H9 (cell line): ENCODE measurements at regions not wholly inside any gene's neighbourhood (a gene's known extent, or its start where the extent isn't known, plus 50 kb on each side); places are given as distances from the start of the nearest gene placed in this dataset.

ENCODE experiments used
- DNase-seq: peaks from one replicate; pipeline ENCODE4 v3.0.0-alpha.2; 2017
- H2AFZ ChIP-seq: one replicate; pipeline ENCODE4 v1.6.1; 2013; ENCODE audit warnings: mild to moderate bottlenecking, low read length, control low read depth, moderate library complexity
- H2AK5ac ChIP-seq: 2 replicates; pipeline ENCODE4 v1.6.1; 2013; ENCODE audit warnings: low read length, control low read depth, mixed read lengths; ENCODE audit not compliant: insufficient read length
- H2BK120ac ChIP-seq: one replicate; pipeline ENCODE4 v1.6.1; 2013; ENCODE audit warnings: low read depth, mild to moderate bottlenecking, low read length, control low read depth, inconsistent platforms; ENCODE audit not compliant: poor library complexity, severe bottlenecking
- H2BK12ac ChIP-seq: 2 replicates; pipeline ENCODE4 v1.6.1; 2013; ENCODE audit warnings: low read length, control low read depth, mixed read lengths, low read depth; ENCODE audit not compliant: insufficient read length
- H2BK15ac ChIP-seq: 2 replicates; pipeline ENCODE4 v1.6.1; 2013; ENCODE audit warnings: low read depth, low read length, control low read depth
- H2BK20ac ChIP-seq: one replicate; pipeline ENCODE4 v1.6.1; 2013; ENCODE audit warnings: low read depth, mild to moderate bottlenecking, low read length, control low read depth, inconsistent platforms; ENCODE audit not compliant: poor library complexity, severe bottlenecking
- H2BK5ac ChIP-seq: 2 replicates; pipeline ENCODE4 v1.6.1; 2013; ENCODE audit warnings: low read length, control low read depth, mixed read lengths; ENCODE audit not compliant: insufficient read length
- H3K14ac ChIP-seq: 2 replicates; pipeline ENCODE4 v1.6.1; 2013; ENCODE audit warnings: low read length, control low read depth; ENCODE audit not compliant: insufficient read depth
- H3K18ac ChIP-seq: 2 replicates; pipeline ENCODE4 v1.6.1; 2013; ENCODE audit warnings: low read depth, mild to moderate bottlenecking, mixed read lengths, low read length, control low read depth; ENCODE audit not compliant: insufficient read length
- H3K23ac ChIP-seq: 2 replicates; pipeline ENCODE4 v1.6.1; 2013; ENCODE audit warnings: low read length, control low read depth, mixed read lengths, low read depth; ENCODE audit not compliant: insufficient read length
- H3K23me2 ChIP-seq: 2 replicates; pipeline ENCODE4 v1.6.1; 2013; ENCODE audit warnings: low read depth, mild to moderate bottlenecking, mixed read lengths, low read length, control low read depth; ENCODE audit not compliant: insufficient read length, poor library complexity, severe bottlenecking
- H3K27ac ChIP-seq: 2 replicates; pipeline ENCODE4 v1.5.1; 2013; ENCODE audit warnings: low read length, control low read depth, mixed read lengths, low read depth; ENCODE audit not compliant: insufficient read length
- H3K27me3 ChIP-seq: 2 replicates; pipeline ENCODE4 v1.6.1; 2013; ENCODE audit warnings: low read length, control low read depth, inconsistent platforms; ENCODE audit not compliant: insufficient read depth
- H3K4ac ChIP-seq: 2 replicates; pipeline ENCODE4 v1.6.1; 2013; ENCODE audit warnings: low read depth, mild to moderate bottlenecking, control low read depth, inconsistent platforms, low read length, moderate library complexity
- H3K4me1 ChIP-seq: 2 replicates; pipeline ENCODE4 v1.6.1; 2013; ENCODE audit warnings: low read length, control low read depth, inconsistent platforms; ENCODE audit not compliant: insufficient read depth
- H3K4me2 ChIP-seq: 2 replicates; pipeline ENCODE4 v1.6.1; 2013; ENCODE audit warnings: low read length, control low read depth, mixed read lengths; ENCODE audit not compliant: insufficient read length, insufficient read depth
- H3K56ac ChIP-seq: 2 replicates; pipeline ENCODE4 v1.6.1; 2013; ENCODE audit warnings: low read depth, mild to moderate bottlenecking, mixed read lengths, low read length, control low read depth; ENCODE audit not compliant: insufficient read length
- H3K79me1 ChIP-seq: 2 replicates; pipeline ENCODE4 v1.6.1; 2013; ENCODE audit warnings: low read depth, mild to moderate bottlenecking, moderate library complexity, low read length, control low read depth, inconsistent platforms; ENCODE audit not compliant: insufficient read depth, poor library complexity, severe bottlenecking
- H3K79me2 ChIP-seq: 2 replicates; pipeline ENCODE4 v1.6.1; 2013; ENCODE audit warnings: low read length, control low read depth, inconsistent platforms; ENCODE audit not compliant: insufficient read depth
- H3K9ac ChIP-seq: 2 replicates; pipeline ENCODE4 v1.6.1; 2013; ENCODE audit warnings: low read length, control low read depth, mixed read lengths; ENCODE audit not compliant: insufficient read length; ENCODE audit errors: extremely low read depth
- H3K9me3 ChIP-seq: one replicate; pipeline ENCODE4 v1.6.1; 2013; ENCODE audit warnings: low read depth, low read length, inconsistent platforms; ENCODE audit not compliant: control insufficient read depth
- H3T11ph ChIP-seq: one replicate; pipeline ENCODE4 v1.6.1; 2013; ENCODE audit warnings: mild to moderate bottlenecking, low read length, control low read depth, inconsistent platforms
- H4K20me1 ChIP-seq: one replicate; pipeline ENCODE4 v1.6.1; 2013; ENCODE audit not compliant: control insufficient read depth, insufficient read length, insufficient read depth
- H4K5ac ChIP-seq: 2 replicates; pipeline ENCODE4 v1.6.1; 2013; ENCODE audit warnings: low read depth, mild to moderate bottlenecking, mixed read lengths, low read length, control low read depth; ENCODE audit not compliant: insufficient read length
- H4K8ac ChIP-seq: replicated peaks from 2 replicates; pipeline ENCODE4 v1.6.1; 2013; ENCODE audit warnings: low read length, control low read depth, mixed read lengths, low read depth; ENCODE audit not compliant: insufficient read length
- H4K91ac ChIP-seq: 2 replicates; pipeline ENCODE4 v1.6.1; 2013; ENCODE audit warnings: low read depth, mild to moderate bottlenecking, moderate library complexity, mixed read lengths, low read length, control low read depth; ENCODE audit not compliant: insufficient read length
- H3K27ac Mint-ChIP-seq, 3 experiments: 2 replicates in 2 of 3; 3 replicates in 1 of 3; pipeline ENCODE4 v1.8.0; 2020 to 2021; ENCODE audit warnings: mixed read lengths in 3 of 3, mild to moderate bottlenecking in 1 of 3, moderate library complexity in 1 of 3
- H3K27me3 Mint-ChIP-seq: 2 replicates; pipeline ENCODE4 v1.8.0; 2021; ENCODE audit warnings: low read depth, mild to moderate bottlenecking, moderate library complexity, mixed read lengths
- H3K36me3 Mint-ChIP-seq, 3 experiments: 2 replicates in 2 of 3; 3 replicates in 1 of 3; pipeline ENCODE4 v1.8.0; 2020 to 2021; ENCODE audit warnings: low read depth in 3 of 3, mixed read lengths in 3 of 3; ENCODE audit not compliant: insufficient read depth in 1 of 3
- H3K4me1 Mint-ChIP-seq, 2 experiments: 2 replicates each; pipeline ENCODE4 v1.8.0; 2020; ENCODE audit warnings: mixed read lengths in 2 of 2
- H3K4me3 Mint-ChIP-seq, 2 experiments: 2 replicates in 1 of 2; 3 replicates in 1 of 2; pipeline ENCODE4 v1.8.0; 2020 to 2021; ENCODE audit warnings: mild to moderate bottlenecking in 2 of 2, mixed read lengths in 2 of 2, moderate library complexity in 1 of 2
- H3K9me3 Mint-ChIP-seq, 2 experiments: 2 replicates in 1 of 2; 3 replicates in 1 of 2; pipeline ENCODE4 v1.8.0; 2020; ENCODE audit warnings: mild to moderate bottlenecking in 2 of 2, mixed read lengths in 2 of 2, moderate library complexity in 1 of 2
- WGBS: extraction: QIAGEN DNeasy Blood & Tissue Kit; methylation state at CpG from one replicate; pipeline ENCODE4 v1.1.7; 2013; ENCODE audit warnings: missing lambda C conversion rate, low lambda C conversion rate, mixed read lengths; ENCODE audit not compliant: insufficient read length; ENCODE audit errors: extremely low coverage; 5-methylcytosine and 5-hydroxymethylcytosine counted together
- TF ChIP-seq, protein P1 (sequence below): fragments of 200-600 bp; sonication (generic); conservative IDR thresholded peaks from 3 replicates; pipeline ENCODE4 v1.8.0; 2021; ENCODE audit warnings: antibody characterized with exemption, mild to moderate bottlenecking

- H3K4me1 Mint-ChIP-seq: peaks cover 5 to 18% of the 10 kb centered on the region in 2 experiments; a peak in 3 of 4 replicates
- no CpG with 5 or more reads among the region's 3 CpGs for WGBS
Measured at GRCh38 chr3:153625506-153625905, 463.5 kb downstream of the RAP2B start.

More at GRCh38 chr3:153625506-153625905, 463.5 kb downstream of the RAP2B start:
- no peak overlapping the region for H3K4me2 ChIP-seq
- Mint-ChIP-seq H3K4me3 (no peak overlapping the region), H3K36me3 (peaks cover 2 to 5% (median 4%) of the 10 kb centered on the region in 3 experiments; a peak in 3 of 7 replicates), H3K9me3 (peaks cover 0 to 8% of the 10 kb centered on the region in 2 experiments; a peak in 4 of 5 replicates), H3K27ac (no peak overlapping the region), H3K27me3 (no peaks in the 10 kb centered on the region)
- H2BK5ac ChIP-seq: no peak overlapping the region
- no peak overlapping the region for H4K5ac ChIP-seq
- no peak overlapping the region for H2BK120ac ChIP-seq
- H2BK12ac ChIP-seq: no peak overlapping the region
- no peak overlapping the region for H3T11ph ChIP-seq
- H3K23ac ChIP-seq: no peak overlapping the region
- H4K8ac ChIP-seq: no peak overlapping the region
- DNase-seq: no peak
- no peak overlapping the region for H3K56ac ChIP-seq
- no peaks in the 10 kb centered on the region for H4K20me1 ChIP-seq
- no peaks in the 10 kb centered on the region for H3K79me1 ChIP-seq
- H4K91ac ChIP-seq: no peak overlapping the region
- H3K27me3 ChIP-seq: no peaks in the 10 kb centered on the region
- H3K18ac ChIP-seq: no peak overlapping the region
- no peak overlapping the region for H3K14ac ChIP-seq
- H2BK20ac ChIP-seq: peak overlapping the region; percentile 60
- H3K23me2 ChIP-seq: no peaks in the 10 kb centered on the region
- H2BK15ac ChIP-seq: no peak overlapping the region
- TF ChIP-seq, protein P1, sequence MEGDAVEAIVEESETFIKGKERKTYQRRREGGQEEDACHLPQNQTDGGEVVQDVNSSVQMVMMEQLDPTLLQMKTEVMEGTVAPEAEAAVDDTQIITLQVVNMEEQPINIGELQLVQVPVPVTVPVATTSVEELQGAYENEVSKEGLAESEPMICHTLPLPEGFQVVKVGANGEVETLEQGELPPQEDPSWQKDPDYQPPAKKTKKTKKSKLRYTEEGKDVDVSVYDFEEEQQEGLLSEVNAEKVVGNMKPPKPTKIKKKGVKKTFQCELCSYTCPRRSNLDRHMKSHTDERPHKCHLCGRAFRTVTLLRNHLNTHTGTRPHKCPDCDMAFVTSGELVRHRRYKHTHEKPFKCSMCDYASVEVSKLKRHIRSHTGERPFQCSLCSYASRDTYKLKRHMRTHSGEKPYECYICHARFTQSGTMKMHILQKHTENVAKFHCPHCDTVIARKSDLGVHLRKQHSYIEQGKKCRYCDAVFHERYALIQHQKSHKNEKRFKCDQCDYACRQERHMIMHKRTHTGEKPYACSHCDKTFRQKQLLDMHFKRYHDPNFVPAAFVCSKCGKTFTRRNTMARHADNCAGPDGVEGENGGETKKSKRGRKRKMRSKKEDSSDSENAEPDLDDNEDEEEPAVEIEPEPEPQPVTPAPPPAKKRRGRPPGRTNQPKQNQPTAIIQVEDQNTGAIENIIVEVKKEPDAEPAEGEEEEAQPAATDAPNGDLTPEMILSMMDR: no peak
- H3K4me1 ChIP-seq: peaks cover 2% of the 10 kb centered on the region; the same call in 1 of the 2 replicates
- H2AK5ac ChIP-seq: no peak overlapping the region
- H3K9ac ChIP-seq: no peak overlapping the region
- H3K4ac ChIP-seq: no peak overlapping the region
- no peak overlapping the region for H2AFZ ChIP-seq
- no peak overlapping the region for H3K27ac ChIP-seq
- no peaks in the 10 kb centered on the region for H3K9me3 ChIP-seq
- no peaks in the 10 kb centered on the region for H3K79me2 ChIP-seq
